ENCODE measurements at regions not wholly inside any gene's neighbourhood (a gene's known extent, or its start where the extent isn't known, plus 50 kb on each side); places are given as distances from the start of the nearest gene placed in this dataset.

- H3K27ac ChIP-seq (ENCODE audit: low read depth, low read length), result no peak overlapping the region
- whole genome bisulfite sequencing, 3 donors, result 53 to 72% (median 57%) methylated on average over 7 of the region's 7 CpGs
Measured at GRCh38 chr11:19347911-19348310, 107.2 kb upstream of the E2F8 start.

GRCh38 chr11:19345848-19346681 is 105.3 kb upstream of the E2F8 start:
- WGBS, 3 donors, result 5 to 7% (median 5%) methylated on average over 44 to 54 of the region's 54 CpGs
- no peak overlapping the region for H3K27ac ChIP-seq (ENCODE audit: low read depth, low read length)

GRCh38 chr11:19345519-19345847 is 104.7 kb upstream of the E2F8 start:
- H3K27ac ChIP-seq (ENCODE audit: low read depth, low read length), result no peak overlapping the region
- 1 to 2% (median 1%) methylated on average over 30 of the region's 30 CpGs for WGBS, 3 donors

- WGBS, 3 donors, result 7 to 10% (median 9%) methylated on average over 44 of the region's 44 CpGs
- H3K27ac ChIP-seq (ENCODE audit: low read depth, low read length), result no peak overlapping the region
Measured at GRCh38 chr11:19344661-19345518, 104.1 kb upstream of the E2F8 start.

GRCh38 chr11:19342036-19342435 is 101.3 kb upstream of the E2F8 start:
- H3K27ac ChIP-seq (ENCODE audit: low read depth, low read length), result no peak overlapping the region
- 52 to 83% (median 68%) methylated on average over 1 of the region's 1 CpG for WGBS, 3 donors

- WGBS, 3 donors, result 59 to 68% (median 60%) methylated on average over 3 of the region's 3 CpGs
- no peak overlapping the region for H3K27ac ChIP-seq (ENCODE audit: low read depth, low read length)
Measured at GRCh38 chr11:19338375-19338774, 97.6 kb upstream of the E2F8 start.

GRCh38 chr11:19337779-19338178 is 97.0 kb upstream of the E2F8 start:
- no peak overlapping the region for H3K27ac ChIP-seq (ENCODE audit: low read depth, low read length)
- WGBS, 3 donors, result 77 to 83% (median 83%) methylated on average over 3 of the region's 3 CpGs

- H3K27ac ChIP-seq (ENCODE audit: low read depth, low read length), result no peak overlapping the region
- 45 to 54% (median 48%) methylated on average over 3 of the region's 3 CpGs for WGBS, 3 donors
Measured at GRCh38 chr11:19336331-19336730, 95.6 kb upstream of the E2F8 start.

- 87 to 94% (median 90%) methylated on average over 2 of the region's 2 CpGs for WGBS, 3 donors
Measured at GRCh38 chr11:19332476-19332875, 91.7 kb upstream of the E2F8 start.

GRCh38 chr11:19330416-19330815 is 89.7 kb upstream of the E2F8 start:
- WGBS, 3 donors, result 24 to 57% (median 28%) methylated on average over 2 of the region's 2 CpGs
- H3K27ac ChIP-seq (ENCODE audit: low read depth, low read length), result no peak overlapping the region

More at GRCh38 chr11:19332476-19332875, 91.7 kb upstream of the E2F8 start:
- H3K27ac ChIP-seq (ENCODE audit: low read depth, low read length), result no peak overlapping the region

- WGBS, 3 donors, result 57 to 81% (median 79%) methylated on average over 1 of the region's 1 CpG
- no peak overlapping the region for H3K27ac ChIP-seq (ENCODE audit: low read depth, low read length)
Measured at GRCh38 chr11:19329970-19330369, 89.2 kb upstream of the E2F8 start.

GRCh38 chr11:19328586-19329311 is 88.0 kb upstream of the E2F8 start:
- WGBS, 3 donors, result 58 to 73% (median 71%) methylated on average over 8 of the region's 8 CpGs
- no peak overlapping the region for H3K27ac ChIP-seq (ENCODE audit: low read depth, low read length)

GRCh38 chr11:19327280-19327679 is 86.5 kb upstream of the E2F8 start:
- 84 to 91% (median 86%) methylated on average over 3 of the region's 3 CpGs for WGBS, 3 donors
- no peak overlapping the region for H3K27ac ChIP-seq (ENCODE audit: low read depth, low read length)

- WGBS, 3 donors, result 25 to 81% (median 71%) methylated on average over 1 of the region's 1 CpG
- H3K27ac ChIP-seq (ENCODE audit: low read depth, low read length), result no peak overlapping the region
Measured at GRCh38 chr11:19326499-19326898, 85.8 kb upstream of the E2F8 start.

GRCh38 chr11:19323502-19323901 is 82.8 kb upstream of the E2F8 start:
- H3K27ac ChIP-seq (ENCODE audit: low read depth, low read length), result no peak overlapping the region

- 59 to 78% (median 60%) methylated on average over 2 of the region's 2 CpGs for WGBS, 3 donors
- no peak overlapping the region for H3K27ac ChIP-seq (ENCODE audit: low read depth, low read length)
Measured at GRCh38 chr11:19321351-19321750, 80.6 kb upstream of the E2F8 start.

- WGBS, 3 donors, result 32 to 49% (median 46%) methylated on average over 1 of the region's 1 CpG
Measured at GRCh38 chr11:19320827-19321226, 80.1 kb upstream of the E2F8 start.

GRCh38 chr11:19316434-19316833 is 75.7 kb upstream of the E2F8 start:
- H3K27ac ChIP-seq (ENCODE audit: low read depth, low read length), result no peak overlapping the region

More at GRCh38 chr11:19320827-19321226, 80.1 kb upstream of the E2F8 start:
- H3K27ac ChIP-seq (ENCODE audit: low read depth, low read length), result no peak overlapping the region

GRCh38 chr11:19315511-19315910 is 74.8 kb upstream of the E2F8 start:
- H3K27ac ChIP-seq (ENCODE audit: low read depth, low read length), result no peak overlapping the region
- WGBS, 3 donors, result 62 to 83% (median 75%) methylated on average over 2 of the region's 2 CpGs

More at GRCh38 chr11:19316434-19316833, 75.7 kb upstream of the E2F8 start:
- WGBS, 3 donors, result 43 to 46% (median 44%) methylated on average over 7 of the region's 7 CpGs

All from adipose tissue (tissue), 3 donors.